Neuronal stem cell (in vitro differentiated cells): ENCODE measurements at regions not wholly inside any gene's neighbourhood (a gene's known extent, or its start where the extent isn't known, plus 50 kb on each side); places are given as distances from the start of the nearest gene placed in this dataset.

Experiments
- DNase-seq: peaks from one replicate; pipeline ENCODE4 v3.0.0-alpha.2; 2013; ENCODE audit warnings: low spot score
- H2AFZ ChIP-seq: one replicate; pipeline ENCODE4 v1.6.1; 2013; ENCODE audit warnings: mild to moderate bottlenecking, low read length, inconsistent platforms
- H2AK5ac ChIP-seq: 2 replicates; pipeline ENCODE4 v1.6.1; 2013; ENCODE audit warnings: low read depth, mild to moderate bottlenecking, inconsistent platforms, low read length, moderate library complexity, mixed read lengths
- H2BK120ac ChIP-seq: 2 replicates; pipeline ENCODE4 v1.6.1; 2013; ENCODE audit warnings: low read depth, mild to moderate bottlenecking, inconsistent platforms, low read length, moderate library complexity, mixed read lengths
- H2BK12ac ChIP-seq: one replicate; pipeline ENCODE4 v1.6.1; 2013; ENCODE audit warnings: low read length, inconsistent platforms
- H2BK15ac ChIP-seq: 2 replicates; pipeline ENCODE4 v1.6.1; 2013; ENCODE audit warnings: mild to moderate bottlenecking, low read length, inconsistent platforms, mixed read lengths
- H2BK5ac ChIP-seq: one replicate; pipeline ENCODE4 v1.6.1; 2013; ENCODE audit warnings: inconsistent platforms, mild to moderate bottlenecking, low read length, moderate library complexity
- H3K14ac ChIP-seq: one replicate; pipeline ENCODE4 v1.6.1; 2013; ENCODE audit warnings: low read length, inconsistent platforms
- H3K18ac ChIP-seq: 2 replicates; pipeline ENCODE4 v1.6.1; 2013; ENCODE audit warnings: low read length, inconsistent platforms
- H3K23ac ChIP-seq: 2 replicates; pipeline ENCODE4 v1.6.1; 2013; ENCODE audit warnings: low read depth, mild to moderate bottlenecking, mixed read lengths, low read length, inconsistent platforms; ENCODE audit not compliant: poor library complexity
- H3K27ac ChIP-seq: replicated peaks from 3 replicates; pipeline ENCODE4 v1.5.1; 2013; ENCODE audit warnings: low read length, inconsistent platforms
- H3K27me3 ChIP-seq, 3 experiments: 2 replicates each; pipeline ENCODE4 v1.6.1; 2013; ENCODE audit warnings: low read length in 3 of 3, mild to moderate bottlenecking in 2 of 3, inconsistent platforms in 1 of 3, low read depth in 1 of 3, mixed read lengths in 1 of 3, moderate library complexity in 1 of 3; ENCODE audit not compliant: control insufficient read depth in 3 of 3, insufficient read depth in 3 of 3
- H3K36me3 ChIP-seq, 2 donors: replicated peaks in 1 of 2; 2 replicates each; pipeline ENCODE4 v1.6.1; 2013; ENCODE audit warnings: low read length in 2 of 2; ENCODE audit not compliant: control insufficient read depth in 2 of 2, insufficient read depth in 2 of 2
- H3K4ac ChIP-seq: 2 replicates; pipeline ENCODE4 v1.6.1; 2013; ENCODE audit warnings: inconsistent platforms, mild to moderate bottlenecking, low read length, moderate library complexity
- H3K4me1 ChIP-seq, 2 donors: 1 replicate in 1 of 2; 2 replicates in 1 of 2; pipeline ENCODE4 v1.6.1; 2013; ENCODE audit warnings: low read length in 2 of 2, low read depth in 1 of 2; ENCODE audit not compliant: control insufficient read depth in 2 of 2, insufficient read depth in 1 of 2
- H3K4me2 ChIP-seq: one replicate; pipeline ENCODE4 v1.6.1; 2013; ENCODE audit warnings: mild to moderate bottlenecking, low read length, inconsistent platforms; ENCODE audit not compliant: insufficient read depth, poor library complexity, severe bottlenecking
- H3K4me3 ChIP-seq, 2 donors: 2 replicates each; pipeline ENCODE4 v1.5.1; 2013; ENCODE audit warnings: low read length in 2 of 2, mild to moderate bottlenecking in 2 of 2, inconsistent platforms in 1 of 2, moderate library complexity in 1 of 2
- H3K79me1 ChIP-seq: one replicate; pipeline ENCODE4 v1.6.1; 2013; ENCODE audit warnings: low read depth, mild to moderate bottlenecking, inconsistent platforms, low read length, moderate library complexity
- H3K9ac ChIP-seq: one replicate; pipeline ENCODE4 v1.6.1; 2013; ENCODE audit warnings: mild to moderate bottlenecking, low read depth, low read length, inconsistent platforms; ENCODE audit not compliant: poor library complexity
- H3K9me3 ChIP-seq, 2 donors: replicated peaks in 1 of 2; 2 replicates each; pipeline versions ENCODE3 to v1.6.1; 2013; ENCODE audit warnings: low read length in 2 of 2, mild to moderate bottlenecking in 2 of 2, inconsistent platforms in 1 of 2, low read depth in 1 of 2, mixed read lengths in 1 of 2, moderate library complexity in 1 of 2; ENCODE audit not compliant: control insufficient read depth in 2 of 2, insufficient read depth in 1 of 2
- H4K8ac ChIP-seq: one replicate; pipeline ENCODE4 v1.6.1; 2013; ENCODE audit warnings: low read depth, mild to moderate bottlenecking, inconsistent platforms, low read length, moderate library complexity
- H4K91ac ChIP-seq: one replicate; pipeline ENCODE4 v1.6.1; 2013; ENCODE audit warnings: low read length, low read depth, mild to moderate bottlenecking, inconsistent platforms; ENCODE audit not compliant: poor library complexity
- WGBS, 2 donors: extraction: QIAGEN DNeasy Blood & Tissue Kit; methylation state at CpG; one replicate each; pipeline ENCODE4 v1.1.7; 2013; ENCODE audit warnings: missing lambda C conversion rate in 2 of 2, mixed read lengths in 1 of 2; ENCODE audit not compliant: insufficient read length in 2 of 2, insufficient replicate concordance in 1 of 2; ENCODE audit errors: extremely low coverage in 2 of 2; 5-methylcytosine and 5-hydroxymethylcytosine counted together

DNA sequence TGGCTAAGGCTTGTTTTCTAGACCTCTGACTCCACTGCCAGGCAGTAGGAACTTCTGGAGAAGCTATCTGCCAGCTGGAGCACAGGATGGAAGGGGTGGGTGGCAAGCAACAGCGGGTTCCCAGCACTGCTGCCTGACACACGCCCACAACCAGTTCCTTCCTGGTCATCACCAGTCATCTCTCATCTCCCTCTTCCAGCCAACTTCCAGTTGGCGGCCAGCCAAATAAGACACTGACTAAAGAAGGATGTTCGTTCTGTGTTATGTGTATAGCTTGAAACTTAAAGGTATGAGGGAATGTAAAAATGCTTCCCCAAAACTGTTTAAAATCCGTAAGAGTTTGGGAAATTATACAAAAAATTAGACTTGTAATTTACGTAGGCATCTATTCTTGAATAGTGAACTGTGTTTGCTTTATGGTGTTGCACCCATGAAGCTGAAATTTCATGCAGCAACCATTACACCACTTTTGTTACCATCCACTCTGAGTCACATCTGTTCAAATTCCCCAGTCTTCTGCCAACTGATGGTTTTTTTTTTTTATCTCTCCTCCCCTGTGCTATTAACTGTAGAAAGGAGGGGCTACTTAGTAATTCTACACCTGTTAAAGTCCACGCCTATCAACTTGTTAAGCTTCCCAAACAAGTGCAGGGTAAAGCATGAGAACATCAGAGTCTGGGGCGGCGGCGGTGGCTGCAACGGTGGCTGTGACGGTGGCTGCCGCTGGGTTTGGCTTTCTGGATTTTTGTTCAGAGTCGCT is 86.2 kb upstream of the FRY start:
- Histone ChIP-seq H3K4me2 (no peak overlapping the region), H2BK5ac (no peak overlapping the region), H2AFZ (no peak overlapping the region), H3K36me3 (no peaks in the 10 kb centered on the region), H4K91ac (no peak overlapping the region), H3K9ac (no peak overlapping the region), H3K4me3 (no peak overlapping the region), H3K23ac (no peak overlapping the region), H4K8ac (no peak overlapping the region), H2AK5ac (no peak overlapping the region), H2BK15ac (no peak overlapping the region), H3K14ac (no peak overlapping the region), H3K18ac (no peak overlapping the region), H3K9me3 (peaks cover 0 to 1% of the 10 kb centered on the region in 2 donors), H3K4ac (no peak overlapping the region), H2BK12ac (no peak overlapping the region), H3K27me3 (no peaks in the 10 kb centered on the region), H3K79me1 (no peaks in the 10 kb centered on the region), H2BK120ac (no peak overlapping the region), H3K4me1 (peaks cover 0 to 6% of the 10 kb centered on the region in 2 donors), H3K27ac (no peak overlapping the region)
- no peak for DNase-seq
- WGBS, 2 donors, result no CpG with 5 or more reads among the region's 14 CpGs

DNA sequence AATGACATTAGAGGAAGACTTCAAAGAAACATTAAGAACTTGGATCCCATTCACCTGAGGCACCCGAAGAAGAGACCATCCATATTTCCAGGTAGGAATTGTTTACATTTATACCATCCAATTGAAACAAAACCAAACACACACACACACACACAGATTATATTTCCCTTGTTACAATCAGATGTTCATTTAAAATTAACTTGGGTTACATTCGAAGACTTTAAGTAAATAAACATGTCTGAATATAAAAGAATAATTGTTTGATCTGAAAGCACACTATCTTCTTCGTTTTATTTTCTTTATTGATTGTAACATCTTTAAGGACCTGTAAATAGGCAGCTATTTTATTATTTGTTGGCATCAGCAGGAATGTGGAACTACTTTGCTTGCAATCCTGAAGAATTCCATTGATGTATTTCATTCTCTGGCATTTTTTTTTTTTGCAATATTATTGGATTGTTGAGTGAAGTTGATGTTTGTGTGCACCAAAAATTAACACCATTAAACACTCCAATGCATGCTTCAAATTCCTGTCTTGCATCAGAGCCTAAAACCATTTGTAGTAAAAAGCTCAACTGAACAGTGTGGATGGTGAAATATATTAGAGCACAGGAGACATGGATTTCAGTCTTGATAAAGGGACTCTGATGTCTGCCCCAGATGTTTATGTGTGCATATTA is 85.3 kb upstream of the FRY start:
- H3K27me3 ChIP-seq, result peaks cover 0 to 2% (median 0%) of the 10 kb centered on the region in 3 experiments
- no peak overlapping the region for H3K4me2 ChIP-seq
- no peak overlapping the region for H3K9ac ChIP-seq
- no peak overlapping the region for H2BK12ac ChIP-seq
- DNase-seq, result no peak
- no peak overlapping the region for H2AK5ac ChIP-seq
- no peak overlapping the region for H3K23ac ChIP-seq
- H3K27ac ChIP-seq, result no peak overlapping the region
- no peak overlapping the region for H3K4me3 ChIP-seq
- H2BK5ac ChIP-seq, result no peak overlapping the region
- peaks cover 0 to 6% of the 10 kb centered on the region in 2 donors for H3K4me1 ChIP-seq
- H2BK15ac ChIP-seq, result no peak overlapping the region
- H3K14ac ChIP-seq, result no peak overlapping the region
- no peak overlapping the region for H4K91ac ChIP-seq
- H3K79me1 ChIP-seq, result no peaks in the 10 kb centered on the region
- H3K36me3 ChIP-seq, result no peaks in the 10 kb centered on the region
- no peak overlapping the region for H2BK120ac ChIP-seq
- H3K4ac ChIP-seq, result no peak overlapping the region
- WGBS, 2 donors, result no CpG with 5 or more reads among the region's 3 CpGs
- no peaks in the 10 kb centered on the region for H3K9me3 ChIP-seq
- H3K18ac ChIP-seq, result no peak overlapping the region
- no peak overlapping the region for H2AFZ ChIP-seq
- H4K8ac ChIP-seq, result no peak overlapping the region

GRCh38 chr13:31947105-31947504 is 84.5 kb upstream of the FRY start:
- H4K8ac ChIP-seq, result no peak overlapping the region
- H3K4me3 ChIP-seq, result no peak overlapping the region
- peaks cover 0 to 6% of the 10 kb centered on the region in 2 donors for H3K4me1 ChIP-seq
- H3K9ac ChIP-seq, result no peak overlapping the region
- no peaks in the 10 kb centered on the region for H3K9me3 ChIP-seq
- no peak overlapping the region for H2AFZ ChIP-seq
- no peak overlapping the region for H2BK5ac ChIP-seq
- no peak overlapping the region for H3K18ac ChIP-seq
- peaks cover 0 to 2% (median 0%) of the 10 kb centered on the region in 3 experiments for H3K27me3 ChIP-seq
- H2AK5ac ChIP-seq, result no peak overlapping the region
- no peak overlapping the region for H2BK12ac ChIP-seq
- H3K4me2 ChIP-seq, result no peak overlapping the region
- no CpG with 5 or more reads among the region's 2 CpGs for WGBS, 2 donors
- no peak overlapping the region for H4K91ac ChIP-seq
- H2BK120ac ChIP-seq, result no peak overlapping the region
- no peak for DNase-seq
- H2BK15ac ChIP-seq, result no peak overlapping the region
- H3K36me3 ChIP-seq, result no peaks in the 10 kb centered on the region
- H3K27ac ChIP-seq, result no peak overlapping the region
- H3K14ac ChIP-seq, result no peak overlapping the region
- no peak overlapping the region for H3K4ac ChIP-seq
- no peak overlapping the region for H3K23ac ChIP-seq
- H3K79me1 ChIP-seq, result no peaks in the 10 kb centered on the region

GRCh38 chr13:31947506-31947905 is 84.1 kb upstream of the FRY start:
- no CpG with 5 or more reads among the region's 2 CpGs for WGBS, 2 donors
- no peak for DNase-seq
- Histone ChIP-seq H2BK15ac (no peak overlapping the region), H2BK120ac (no peak overlapping the region), H4K8ac (no peak overlapping the region), H2AK5ac (no peak overlapping the region), H3K4me2 (no peak overlapping the region), H4K91ac (no peak overlapping the region), H3K9ac (no peak overlapping the region), H3K9me3 (no peaks in the 10 kb centered on the region), H3K4me3 (no peak overlapping the region), H3K27me3 (peaks cover 0 to 2% (median 0%) of the 10 kb centered on the region in 3 experiments), H3K18ac (no peak overlapping the region), H3K27ac (no peak overlapping the region), H2AFZ (no peak overlapping the region), H3K36me3 (no peaks in the 10 kb centered on the region), H3K4me1 (peaks cover 0 to 6% of the 10 kb centered on the region in 2 donors), H3K23ac (no peak overlapping the region), H2BK5ac (no peak overlapping the region), H3K4ac (no peak overlapping the region), H2BK12ac (no peak overlapping the region), H3K79me1 (no peaks in the 10 kb centered on the region), H3K14ac (no peak overlapping the region)
